ENCODE measurements at regions not wholly inside any gene's neighbourhood (a gene's known extent, or its start where the extent isn't known, plus 50 kb on each side); places are given as distances from the start of the nearest gene placed in this dataset.

- TF ChIP-seq DEAF1 (CRISPR knock-in tag; IDR thresholded peaks at IDR 0.05) (no peak), SMARCE1 (IDR thresholded peaks at IDR 0.05) (peak; percentile 99), ZNF253 (CRISPR knock-in tag; conservative IDR thresholded peaks at IDR 0.05) (no peak), ARNT (IDR thresholded peaks at IDR 0.05) (peak; percentile 89 to 92), ELK1 (CRISPR knock-in tag; IDR thresholded peaks at IDR 0.05) (no peak), RERE (CRISPR knock-in tag; IDR thresholded peaks at IDR 0.05; ENCODE audit: borderline replicate concordance) (no peak), L3MBTL2 (IDR thresholded peaks at IDR 0.05) (peak; percentile 42), RNF2 (IDR thresholded peaks at IDR 0.05) (peak; percentile 96), PHTF2 (CRISPR knock-in tag; IDR thresholded peaks at IDR 0.05) (no peak), ZSCAN32 (CRISPR knock-in tag; IDR thresholded peaks at IDR 0.05) (no peak), DPF2 (IDR thresholded peaks at IDR 0.05) (peak; percentile 99), MLLT1 (IDR thresholded peaks at IDR 0.05) (peak in 1 of 2 experiments; percentile 13; a peak in 2 of 4 replicates), ZNF57 (CRISPR knock-in tag; IDR thresholded peaks at IDR 0.05) (no peak), SOX6 (IDR thresholded peaks at IDR 0.05) (peak; percentile 91), ZBTB11 (CRISPR knock-in tag; IDR thresholded peaks at IDR 0.05) (0 out of 6 replicates have a peak, but pooled peaks of 1 of the 3 experiments have one; percentile 45), ZNF551 (CRISPR knock-in tag; IDR thresholded peaks at IDR 0.05) (no peak), PPARD (CRISPR knock-in tag; IDR thresholded peaks at IDR 0.05) (no peak)
These were observed 264.7 kb downstream of the CTH start (continued) for GRCh38 chr1:70675737-70676156.

Data from K562 (cell line).